DND-41 (cell line): ENCODE measurements at regions not wholly inside any gene's neighbourhood (a gene's known extent, or its start where the extent isn't known, plus 50 kb on each side); places are given as distances from the start of the nearest gene placed in this dataset.

Experiments used
- CTCF ChIP-seq: IDR thresholded peaks from 2 replicates; pipeline ENCODE4 v1.5.1; 2012; ENCODE audit warnings: borderline replicate concordance, low read length, moderate library complexity, mild to moderate bottlenecking; ENCODE audit not compliant: poor library complexity, severe bottlenecking; ENCODE audit errors: extremely low read depth
- EZH2 ChIP-seq: IDR thresholded peaks from 3 replicates; pipeline ENCODE4 v1.6.1; 2012; ENCODE audit warnings: borderline replicate concordance, low read depth, mild to moderate bottlenecking, moderate library complexity, low read length, inconsistent platforms; ENCODE audit not compliant: severe bottlenecking

- TF ChIP-seq CTCF (no peak), EZH2 (no peak)
Measured at GRCh38 chr2:52264911-52265310, 1233.0 kb upstream of the NRXN1 start.
